MM.1S (cell line): ENCODE measurements at regions not wholly inside any gene's neighbourhood (a gene's known extent, or its start where the extent isn't known, plus 50 kb on each side); places are given as distances from the start of the nearest gene placed in this dataset.

Experiments used
- CTCF ChIP-seq: fragments of 300-600 bp; sonication (generic); IDR thresholded peaks from 2 replicates; pipeline ENCODE4 v1.5.1; 2016; ENCODE audit warnings: antibody characterized with exemption, low read length, mixed read lengths
- EZH2 ChIP-seq: fragments of 300-600 bp; sonication (generic); optimal IDR thresholded peaks from 2 replicates; pipeline ENCODE3; 2017; ENCODE audit warnings: low read depth, mild to moderate bottlenecking, antibody characterized with exemption, low read length, mixed read lengths

- no peak for TF ChIP-seq CTCF
- TF ChIP-seq EZH2: no peak
These were observed 258.2 kb upstream of the IRS2 start for GRCh38 chr13:110044551-110045111.
